H1 (cell line): ENCODE measurements at regions not wholly inside any gene's neighbourhood (a gene's known extent, or its start where the extent isn't known, plus 50 kb on each side); places are given as distances from the start of the nearest gene placed in this dataset.

Experiments used
- CTCF ChIA-PET: fragments of 300-600 bp; sonication (Branson Sonifier 250); formaldehyde crosslinking; loops from one replicate; lab custom pipeline; 2021; ENCODE audit not compliant: partially characterized antibody; lab: Charles Lee
- POLR2A ChIA-PET: fragments of 300-600 bp; sonication (Branson Sonifier 250); formaldehyde crosslinking; loops from one replicate; lab custom pipeline; 2021; ENCODE audit warnings: inconsistent platforms; ENCODE audit not compliant: partially characterized antibody; lab: Charles Lee
- DNase-seq, 2 experiments: peaks; one replicate each; pipeline versions ENCODE4 v3.0.0 to v3.0.0-alpha.2; 2010 to 2022; ENCODE audit warnings: low spot score in 2 of 2, low read depth in 1 of 2, mixed read lengths in 1 of 2
- FAIRE-seq: peaks from 2 replicates; lab custom pipeline; 2011; peaks lifted over from hg19 to GRCh38; lab: Jason Lieb, UNC
- H2AFZ ChIP-seq: 2 replicates; pipeline ENCODE4 v1.8.1; 2012; ENCODE audit warnings: low read length, inconsistent platforms
- H2AK5ac ChIP-seq: 2 replicates; pipeline ENCODE4 v1.6.1; 2013; ENCODE audit warnings: low read depth, low read length
- H2BK120ac ChIP-seq: replicated peaks from 2 replicates; pipeline ENCODE3; 2013; ENCODE audit warnings: low read depth, low read length, inconsistent platforms
- H2BK12ac ChIP-seq: 2 replicates; pipeline ENCODE4 v1.6.1; 2013; ENCODE audit warnings: low read depth, low read length
- H2BK15ac ChIP-seq: 2 replicates; pipeline ENCODE4 v1.6.1; 2013; ENCODE audit warnings: low read length
- H2BK20ac ChIP-seq: 2 replicates; pipeline ENCODE4 v1.6.1; 2013; ENCODE audit warnings: low read length
- H2BK5ac ChIP-seq: 2 replicates; pipeline ENCODE4 v1.6.1; 2013; ENCODE audit warnings: low read depth, low read length
- H3K14ac ChIP-seq: 2 replicates; pipeline ENCODE4 v1.6.1; 2013; ENCODE audit warnings: inconsistent platforms; ENCODE audit not compliant: insufficient read length
- H3K18ac ChIP-seq: 2 replicates; pipeline ENCODE4 v1.6.1; 2013; ENCODE audit warnings: low read length; ENCODE audit errors: extremely low read depth
- H3K23ac ChIP-seq: 2 replicates; pipeline ENCODE4 v1.6.1; 2013; ENCODE audit warnings: inconsistent platforms; ENCODE audit not compliant: insufficient read length
- H3K23me2 ChIP-seq: 2 replicates; pipeline ENCODE4 v1.6.1; 2013; ENCODE audit warnings: low read depth, low read length
- H3K27ac ChIP-seq: 2 replicates; pipeline ENCODE4 v1.6.1; 2011; ENCODE audit warnings: low read depth, low read length, inconsistent platforms
- H3K27me3 ChIP-seq, 4 experiments: replicated peaks in 1 of 4; 1 replicate in 1 of 4; 2 replicates in 3 of 4; pipeline versions ENCODE4 v1.6.1 to v1.8.1; 2011 to 2013; ENCODE audit warnings: low read length in 3 of 4, mild to moderate bottlenecking in 3 of 4, inconsistent platforms in 2 of 4, mixed read lengths in 2 of 4, moderate library complexity in 1 of 4; ENCODE audit not compliant: control insufficient read depth in 3 of 4, insufficient read depth in 3 of 4; ENCODE audit errors: extremely low read depth in 1 of 4
- H3K36me3 ChIP-seq, 4 experiments: 2 replicates each; pipeline versions ENCODE4 v1.6.1 to v1.8.1; 2011 to 2013; ENCODE audit warnings: mild to moderate bottlenecking in 4 of 4, low read length in 3 of 4, moderate library complexity in 2 of 4, control low read depth in 1 of 4, inconsistent platforms in 1 of 4; ENCODE audit not compliant: insufficient read depth in 4 of 4, control insufficient read depth in 2 of 4
- H3K4ac ChIP-seq: replicated peaks from 2 replicates; pipeline ENCODE3; 2013; ENCODE audit warnings: low read length, low read depth, mixed read lengths, inconsistent platforms; ENCODE audit not compliant: insufficient read length
- H3K4me1 ChIP-seq, 4 experiments: replicated peaks in 1 of 4; 1 replicate in 1 of 4; 2 replicates in 3 of 4; pipeline versions ENCODE4 v1.6.1 to v1.8.1; 2011 to 2013; ENCODE audit warnings: low read length in 3 of 4, inconsistent platforms in 2 of 4, mixed read lengths in 1 of 4; ENCODE audit not compliant: insufficient read depth in 4 of 4, control insufficient read depth in 3 of 4
- H3K4me2 ChIP-seq, 2 experiments: 2 replicates each; pipeline versions ENCODE4 v1.6.1 to v1.8.1; 2011 to 2013; ENCODE audit warnings: low read depth in 2 of 2, low read length in 2 of 2, control low read depth in 1 of 2, inconsistent platforms in 1 of 2, mild to moderate bottlenecking in 1 of 2; ENCODE audit not compliant: insufficient read depth in 1 of 2
- H3K4me3 ChIP-seq, 4 experiments: fragments of 200-600, 300-600 bp in 1 of 4; sonication (generic), shearing (Covaris generic), sonication (Bioruptor Twin) in 1 of 4; 2 replicates each; pipeline versions ENCODE4 v1.5.1 to v1.8.1; 2011 to 2016; ENCODE audit warnings: low read length in 4 of 4, low read depth in 3 of 4, control low read depth in 2 of 4, inconsistent platforms in 2 of 4, mild to moderate bottlenecking in 2 of 4, mixed read lengths in 1 of 4, moderate library complexity in 1 of 4; ENCODE audit not compliant: insufficient read depth in 2 of 4; ENCODE audit errors: extremely low read depth in 1 of 4
- H3K56ac ChIP-seq: replicated peaks from 2 replicates; pipeline ENCODE3; 2013; ENCODE audit warnings: low read depth, mild to moderate bottlenecking, mixed read lengths, low read length, inconsistent platforms; ENCODE audit not compliant: insufficient read length
- H3K79me1 ChIP-seq: 2 replicates; pipeline ENCODE4 v1.6.1; 2013; ENCODE audit warnings: low read depth, low read length, control low read depth
- H3K79me2 ChIP-seq, 2 experiments: 2 replicates each; pipeline versions ENCODE4 v1.6.1 to v1.8.1; 2012 to 2013; ENCODE audit warnings: low read length in 2 of 2, mild to moderate bottlenecking in 2 of 2, inconsistent platforms in 1 of 2; ENCODE audit not compliant: insufficient read depth in 2 of 2, control insufficient read depth in 1 of 2
- H3K9ac ChIP-seq, 4 experiments: replicated peaks in 1 of 4; 1 replicate in 1 of 4; 2 replicates in 3 of 4; pipeline versions ENCODE4 v1.6.1 to v1.8.1; 2011 to 2013; ENCODE audit warnings: low read depth in 3 of 4, low read length in 3 of 4, control low read depth in 2 of 4, mild to moderate bottlenecking in 2 of 4, moderate library complexity in 2 of 4, inconsistent platforms in 1 of 4; ENCODE audit errors: extremely low read depth in 1 of 4
- H3K9me3 ChIP-seq, 2 experiments: 2 replicates each; pipeline versions ENCODE4 v1.6.1 to v1.8.1; 2012 to 2013; ENCODE audit warnings: mild to moderate bottlenecking in 2 of 2, moderate library complexity in 2 of 2, control low read depth in 1 of 2, inconsistent platforms in 1 of 2, low read depth in 1 of 2, low read length in 1 of 2, mixed read lengths in 1 of 2; ENCODE audit not compliant: insufficient read depth in 2 of 2
- H4K20me1 ChIP-seq, 2 experiments: replicated peaks in 1 of 2; 2 replicates each; pipeline versions ENCODE3 to v1.8.1; 2011 to 2013; ENCODE audit warnings: inconsistent platforms in 2 of 2, low read length in 2 of 2, mild to moderate bottlenecking in 1 of 2; ENCODE audit not compliant: insufficient read depth in 2 of 2, control insufficient read depth in 1 of 2
- H4K5ac ChIP-seq: 2 replicates; pipeline ENCODE4 v1.6.1; 2013; ENCODE audit warnings: low read length, low read depth, mixed read lengths, inconsistent platforms; ENCODE audit not compliant: insufficient read length
- H4K8ac ChIP-seq: 2 replicates; pipeline ENCODE4 v1.8.0; 2013; ENCODE audit warnings: mild to moderate bottlenecking, moderate library complexity, low read length, inconsistent platforms; ENCODE audit not compliant: insufficient read depth; ENCODE audit errors: extremely low read depth
- H4K91ac ChIP-seq: replicated peaks from 2 replicates; pipeline ENCODE3; 2013; ENCODE audit warnings: low read length, mixed read lengths, inconsistent platforms; ENCODE audit not compliant: insufficient read length
- CBX8 ChIP-seq: fragments of 300-800, 300-1000 bp; sonication (generic); IDR thresholded peaks from 2 replicates; pipeline ENCODE4 v1.7.1; 2016; ENCODE audit warnings: low read depth, low read length, borderline replicate concordance
- EZH2 ChIP-seq: fragments of 200-600 bp; sonication (generic); IDR thresholded peaks from 2 replicates; pipeline ENCODE4 v1.7.1; 2012; ENCODE audit warnings: low read depth, mild to moderate bottlenecking, moderate library complexity, low read length, inconsistent platforms; ENCODE audit not compliant: severe bottlenecking
- GABPA ChIP-seq: IDR thresholded peaks from 2 replicates; pipeline ENCODE4 v1.6.1; 2011; ENCODE audit warnings: mild to moderate bottlenecking, low read length, moderate library complexity, borderline replicate concordance; ENCODE audit not compliant: insufficient read depth
- HDAC6 ChIP-seq: IDR thresholded peaks from one replicate; pipeline ENCODE4 v1.7.1; 2012; ENCODE audit warnings: low read depth, mild to moderate bottlenecking, inconsistent platforms, low read length, moderate library complexity
- JUND ChIP-seq: IDR thresholded peaks from 2 replicates; pipeline ENCODE4 v1.6.1; 2011; ENCODE audit warnings: mild to moderate bottlenecking, improper control_type of control experiment, low read length
- KDM4A ChIP-seq: IDR thresholded peaks from one replicate; pipeline ENCODE4 v1.7.1; 2012; ENCODE audit warnings: low read depth, mild to moderate bottlenecking, moderate library complexity, low read length, inconsistent platforms; ENCODE audit not compliant: severe bottlenecking
- POLR2AphosphoS5 ChIP-seq: IDR thresholded peaks from 2 replicates; pipeline ENCODE4 v1.6.1; 2011; ENCODE audit warnings: low read depth, low read length
- RFX5 ChIP-seq: IDR thresholded peaks from 2 replicates; pipeline ENCODE4 v1.6.1; 2011; ENCODE audit warnings: low read depth, low read length, improper control_type of control experiment, borderline replicate concordance
- SIN3A ChIP-seq, 2 experiments: IDR thresholded peaks in 1 of 2; conservative IDR thresholded peaks in 1 of 2; 2 replicates each; pipeline ENCODE4 v1.6.1; 2011 to 2012; ENCODE audit warnings: low read length in 2 of 2, improper control_type of control experiment in 1 of 2, low read depth in 1 of 2, mild to moderate bottlenecking in 1 of 2
- SIRT6 ChIP-seq: IDR thresholded peaks from one replicate; pipeline ENCODE4 v1.7.1; 2012; ENCODE audit warnings: low read length, inconsistent platforms
- SP4 ChIP-seq: IDR thresholded peaks from 2 replicates; pipeline ENCODE4 v1.6.1; 2012; ENCODE audit warnings: low read length, inconsistent platforms
- SUZ12 ChIP-seq: fragments of 200-600 bp; sonication (generic); IDR thresholded peaks from 2 replicates; pipeline ENCODE4 v1.6.1; 2012; ENCODE audit warnings: mild to moderate bottlenecking, inconsistent platforms, low read length, moderate library complexity, mixed read lengths
- ZNF274 ChIP-seq: IDR thresholded peaks from 2 replicates; pipeline ENCODE4 v1.7.0; 2012; ENCODE audit warnings: low read length, borderline replicate concordance; ENCODE audit errors: extremely low read depth
- WGBS, 2 experiments: shearing (Covaris generic) in 1 of 2; methylation state at CpG; one replicate each; pipeline versions ENCODE4 v1.1.6 to v1.1.7; 2013 to 2015; ENCODE audit warnings: low lambda C conversion rate in 2 of 2, mixed read lengths in 2 of 2, inconsistent platforms in 1 of 2, low coverage in 1 of 2, missing lambda C conversion rate in 1 of 2; ENCODE audit not compliant: insufficient replicate concordance in 2 of 2, insufficient coverage in 1 of 2, insufficient read length in 1 of 2; ENCODE audit errors: extremely low coverage in 1 of 2, missing lambda C conversion rate in 1 of 2; 5-methylcytosine and 5-hydroxymethylcytosine counted together
- TF ChIP-seq, protein P1 (sequence below): IDR thresholded peaks from 2 replicates; pipeline ENCODE4 v1.6.1; 2011; ENCODE audit warnings: low read length, improper control_type of control experiment

DNA sequence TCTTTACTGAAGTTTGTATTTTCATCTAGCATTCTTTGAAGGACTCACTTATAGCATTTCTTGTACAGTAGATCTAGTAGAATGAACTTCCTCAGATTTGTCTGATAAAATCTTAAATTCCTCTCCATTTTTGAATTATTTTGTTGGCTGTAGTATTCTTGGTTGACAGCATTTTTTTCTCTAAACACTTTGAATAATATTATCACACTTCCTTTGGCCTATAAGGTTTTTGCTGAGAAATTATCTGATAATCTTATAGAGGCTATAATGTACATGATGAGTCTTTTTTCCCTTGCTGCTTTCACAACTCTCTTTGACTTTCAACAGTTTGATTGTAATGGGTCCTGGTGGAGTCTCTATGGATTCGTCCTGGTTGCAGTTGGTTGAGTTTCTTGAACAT is 169.5 kb downstream of the NOL4 start:
- H2BK12ac ChIP-seq, result no peak overlapping the region
- no peak overlapping the region for H3K4me3 ChIP-seq
- WGBS, 2 experiments, result 80% methylated on average over 1 of the region's 1 CpG; no CpG with 5 or more reads in 1 of the 2 experiments
- H3K56ac ChIP-seq, result no peak overlapping the region
- no peak overlapping the region for H3K23ac ChIP-seq
- no peak overlapping the region for H2BK20ac ChIP-seq
- H3K79me1 ChIP-seq, result no peaks in the 10 kb centered on the region
- H3K23me2 ChIP-seq, result no peaks in the 10 kb centered on the region
- H3K9ac ChIP-seq, result no peak overlapping the region
- ChIA-PET CTCF (no interaction called here), POLR2A (no interaction called here)
- no peak overlapping the region for H4K8ac ChIP-seq
- H3K36me3 ChIP-seq, result no peaks in the 10 kb centered on the region
- H3K4ac ChIP-seq, result no peak overlapping the region
- no peak overlapping the region for H3K14ac ChIP-seq
- H3K4me2 ChIP-seq, result no peak overlapping the region
- no peak overlapping the region for H4K91ac ChIP-seq
- no peaks in the 10 kb centered on the region for H3K27me3 ChIP-seq
- H3K27ac ChIP-seq, result no peak overlapping the region
- no peak overlapping the region for H2BK15ac ChIP-seq
- no peak overlapping the region for H4K5ac ChIP-seq
- no peak overlapping the region for H2AFZ ChIP-seq
- H2BK5ac ChIP-seq, result no peak overlapping the region
- FAIRE-seq (no peak), DNase-seq (no peak)
- H4K20me1 ChIP-seq, result no peaks in the 10 kb centered on the region
- no peaks in the 10 kb centered on the region for H3K4me1 ChIP-seq
- H2AK5ac ChIP-seq, result no peak overlapping the region
- no peaks in the 10 kb centered on the region for H3K79me2 ChIP-seq
- no peak overlapping the region for H3K18ac ChIP-seq
- H3K9me3 ChIP-seq, result no peaks in the 10 kb centered on the region
- no peak overlapping the region for H2BK120ac ChIP-seq
- TF ChIP-seq, protein P1, sequence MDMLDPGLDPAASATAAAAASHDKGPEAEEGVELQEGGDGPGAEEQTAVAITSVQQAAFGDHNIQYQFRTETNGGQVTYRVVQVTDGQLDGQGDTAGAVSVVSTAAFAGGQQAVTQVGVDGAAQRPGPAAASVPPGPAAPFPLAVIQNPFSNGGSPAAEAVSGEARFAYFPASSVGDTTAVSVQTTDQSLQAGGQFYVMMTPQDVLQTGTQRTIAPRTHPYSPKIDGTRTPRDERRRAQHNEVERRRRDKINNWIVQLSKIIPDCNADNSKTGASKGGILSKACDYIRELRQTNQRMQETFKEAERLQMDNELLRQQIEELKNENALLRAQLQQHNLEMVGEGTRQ, result no peak
- TF ChIP-seq EZH2 (no peak), SIN3A (conservative IDR thresholded peaks at IDR 0.05 in 1 of 2, IDR thresholded peaks at IDR 0.05 in 1 of 2; ENCODE audit: low read depth in 1 of 2, low read length in 2 of 2) (no peak), CBX8 (no peak), SP4 (no peak), KDM4A (no peak), SUZ12 (no peak), GABPA (no peak), JUND (no peak), ZNF274 (no peak), SIRT6 (no peak), HDAC6 (no peak), POLR2AphosphoS5 (no peak), RFX5 (no peak)
